Activated B cell treated with CpG ODN at 0.5 μM for 24 hours (primary cell): ENCODE measurements at regions not wholly inside any gene's neighbourhood (a gene's known extent, or its start where the extent isn't known, plus 50 kb on each side); places are given as distances from the start of the nearest gene placed in this dataset.
"Not testable (repeated sequence)": the region's sequence is repeated elsewhere in the genome, so short reads cannot be mapped to it uniquely, and the experiment has no call there.

Source experiments
- ATAC-seq: fragments of 200-7000 bp; cut with Tn5 transposase; one replicate; pipeline ENCODE4 v1.10.0; 2021; ENCODE audit warnings: low read depth, mild to moderate bottlenecking, moderate library complexity
- CTCF ChIA-PET: fragments of 350-600 bp; sonication (Branson Sonifier 250); formaldehyde crosslinking; loops from one replicate; lab custom pipeline; 2021; ENCODE audit warnings: antibody characterized with exemption; lab: Charles Lee
- POLR2A ChIA-PET: fragments of 350-600 bp; sonication (Branson Sonifier 250); formaldehyde crosslinking; loops from one replicate; lab custom pipeline; 2021; ENCODE audit warnings: antibody characterized with exemption; lab: Charles Lee
- DNase-seq: peaks from one replicate; pipeline ENCODE4 v3.0.0; 2022
- H3K27ac Mint-ChIP-seq: one replicate; pipeline ENCODE4 v1.8.0; 2020; ENCODE audit warnings: mixed read lengths
- H3K27me3 Mint-ChIP-seq: one replicate; pipeline ENCODE4 v1.8.0; 2021; ENCODE audit warnings: mixed read lengths
- H3K36me3 Mint-ChIP-seq: one replicate; pipeline ENCODE4 v1.8.0; 2021; ENCODE audit warnings: low read depth, mixed read lengths
- H3K4me1 Mint-ChIP-seq: one replicate; pipeline ENCODE4 v1.8.0; 2021; ENCODE audit warnings: mixed read lengths
- H3K4me3 Mint-ChIP-seq: one replicate; pipeline ENCODE4 v1.8.0; 2020; ENCODE audit warnings: mild to moderate bottlenecking, mixed read lengths
- H3K9me3 Mint-ChIP-seq: one replicate; pipeline ENCODE4 v1.8.0; 2020; ENCODE audit warnings: mixed read lengths
- intact Hi-C: fragments of 100-400 bp; cut with micrococcal nuclease; formaldehyde crosslinking; loops from one replicate; pipeline ENCODE4 v1.15.1; 2024
- TF ChIP-seq, protein P1 (sequence below): fragments of 200-600 bp; IDR thresholded peaks from one replicate; pipeline ENCODE4 v1.8.0; 2022; ENCODE audit warnings: antibody characterized with exemption, mild to moderate bottlenecking

DNA sequence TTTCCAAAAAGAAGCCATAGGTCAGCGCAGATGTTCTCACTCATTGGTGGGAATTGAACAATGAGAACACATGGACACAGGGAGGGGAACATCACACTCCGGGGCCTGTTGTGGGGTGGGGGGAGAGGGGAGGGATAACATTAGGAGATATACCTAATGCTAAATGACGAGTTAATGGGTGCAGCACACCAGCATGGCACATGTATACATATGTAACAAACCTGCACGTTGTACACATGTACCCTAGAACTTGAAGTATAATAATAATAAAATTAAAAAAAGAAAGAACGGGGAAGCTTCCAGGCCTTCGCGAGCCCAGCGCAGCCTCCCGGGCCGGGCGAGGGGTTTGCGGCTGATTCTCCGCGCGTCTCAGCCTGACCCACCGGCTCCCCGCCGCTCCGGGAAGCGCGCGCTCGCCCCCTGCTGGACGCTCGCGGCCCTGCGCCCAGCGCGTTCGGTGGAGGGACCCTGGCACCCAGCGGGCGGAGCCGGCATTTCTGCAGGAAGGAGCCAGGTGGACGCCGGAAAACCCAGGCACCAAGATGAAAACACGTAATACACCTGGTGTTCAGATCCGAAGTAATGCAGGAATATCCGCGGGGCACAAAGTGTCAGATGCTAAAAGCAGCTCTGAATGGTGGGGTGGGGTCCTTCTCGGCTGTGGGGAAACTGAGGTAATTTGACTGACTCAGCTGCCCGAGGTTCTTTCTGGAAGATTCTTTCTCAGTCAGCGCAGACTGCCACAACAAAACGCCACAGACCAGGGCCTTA lies 67.1 kb upstream of the PPP1R26 start:
- CTCF ChIA-PET, result interaction anchor here (0.7 to 1.6 kb wide), 5 partner anchors 11 to 963 kb away, joined by 3 to 6 read pairs (median 3); no protein-coding TSS in a partner anchor
- H3K27me3 Mint-ChIP-seq, H3K36me3 Mint-ChIP-seq, H3K27ac Mint-ChIP-seq, POLR2A ChIA-PET, H3K9me3 Mint-ChIP-seq, H3K4me3 Mint-ChIP-seq, H3K4me1 Mint-ChIP-seq: not testable (repeated sequence)
- DNase-seq, result peak; percentile 73
- ATAC-seq, result peak; percentile 72
- TF ChIP-seq, protein P1, sequence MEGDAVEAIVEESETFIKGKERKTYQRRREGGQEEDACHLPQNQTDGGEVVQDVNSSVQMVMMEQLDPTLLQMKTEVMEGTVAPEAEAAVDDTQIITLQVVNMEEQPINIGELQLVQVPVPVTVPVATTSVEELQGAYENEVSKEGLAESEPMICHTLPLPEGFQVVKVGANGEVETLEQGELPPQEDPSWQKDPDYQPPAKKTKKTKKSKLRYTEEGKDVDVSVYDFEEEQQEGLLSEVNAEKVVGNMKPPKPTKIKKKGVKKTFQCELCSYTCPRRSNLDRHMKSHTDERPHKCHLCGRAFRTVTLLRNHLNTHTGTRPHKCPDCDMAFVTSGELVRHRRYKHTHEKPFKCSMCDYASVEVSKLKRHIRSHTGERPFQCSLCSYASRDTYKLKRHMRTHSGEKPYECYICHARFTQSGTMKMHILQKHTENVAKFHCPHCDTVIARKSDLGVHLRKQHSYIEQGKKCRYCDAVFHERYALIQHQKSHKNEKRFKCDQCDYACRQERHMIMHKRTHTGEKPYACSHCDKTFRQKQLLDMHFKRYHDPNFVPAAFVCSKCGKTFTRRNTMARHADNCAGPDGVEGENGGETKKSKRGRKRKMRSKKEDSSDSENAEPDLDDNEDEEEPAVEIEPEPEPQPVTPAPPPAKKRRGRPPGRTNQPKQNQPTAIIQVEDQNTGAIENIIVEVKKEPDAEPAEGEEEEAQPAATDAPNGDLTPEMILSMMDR, result peak; percentile 88
- intact Hi-C loops, result loop anchor here (1.0 kb wide), 1 partner anchor 714 kb away; no protein-coding TSS in a partner anchor

DNA sequence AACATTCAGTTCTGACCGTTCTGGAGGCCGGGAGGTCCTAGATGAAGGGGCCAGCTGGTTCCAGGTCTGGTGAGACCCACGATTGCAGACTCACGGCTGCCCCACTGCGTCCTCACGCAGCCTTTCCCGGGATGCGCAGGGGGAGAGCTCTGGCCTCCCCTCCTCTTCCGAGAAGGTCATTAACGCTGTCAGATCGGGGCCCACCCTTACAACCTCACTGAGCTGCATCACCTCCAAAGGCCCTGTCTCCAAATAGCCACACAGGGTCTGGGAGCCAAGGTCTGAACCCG lies 66.6 kb upstream of the PPP1R26 start:
- H3K27ac Mint-ChIP-seq, result no peak overlapping the region
- H3K4me1 Mint-ChIP-seq, result peaks cover 2% of the 10 kb centered on the region
- H3K36me3 Mint-ChIP-seq, result no peaks in the 10 kb centered on the region
- POLR2A ChIA-PET, result no interaction called here
- TF ChIP-seq, protein P1, result no peak
- ATAC-seq (no peak), DNase-seq (no peak)
- CTCF ChIA-PET, result interaction anchor here (0.9 to 1.2 kb wide), 3 partner anchors 10 to 67 kb away, joined by 3 read pairs; no protein-coding TSS in a partner anchor
- no peaks in the 10 kb centered on the region for H3K9me3 Mint-ChIP-seq
- H3K4me3 Mint-ChIP-seq, result no peak overlapping the region
- intact Hi-C loops, result no loop called here
- H3K27me3 Mint-ChIP-seq, result peaks cover 3% of the 10 kb centered on the region

DNA sequence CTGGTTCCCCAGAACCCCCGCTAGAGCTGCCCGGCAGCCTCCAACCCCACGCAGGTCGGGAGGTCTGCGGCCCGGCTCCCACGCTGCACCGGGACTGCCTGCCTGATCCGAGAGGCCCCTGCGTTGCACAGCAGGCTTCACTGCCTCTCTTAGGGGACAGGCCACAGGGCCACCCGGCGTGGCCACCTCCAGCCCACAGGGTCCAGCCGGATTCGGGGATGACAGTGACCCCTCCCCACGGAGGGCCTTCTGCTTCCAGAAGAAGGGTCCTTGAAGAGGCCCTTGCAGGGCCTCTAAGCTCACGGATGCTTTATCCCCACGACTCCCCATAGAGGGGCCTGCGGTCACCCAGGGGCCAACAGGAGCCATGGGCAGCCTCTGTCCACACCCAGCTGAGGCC lies 66.1 kb upstream of the PPP1R26 start:
- ATAC-seq (no peak), DNase-seq (no peak)
- H3K27me3 Mint-ChIP-seq, result no peaks in the 10 kb centered on the region
- H3K4me1 Mint-ChIP-seq, result peaks cover 2% of the 10 kb centered on the region
- TF ChIP-seq, protein P1, result no peak
- H3K27ac Mint-ChIP-seq, result no peak overlapping the region
- ChIA-PET POLR2A (no interaction called here), CTCF (interaction anchor here (0.9 to 1.2 kb wide), 3 partner anchors 10 to 67 kb away, joined by 3 read pairs; no protein-coding TSS in a partner anchor)
- H3K9me3 Mint-ChIP-seq, result no peaks in the 10 kb centered on the region
- intact Hi-C loops, result no loop called here
- no peak overlapping the region for H3K4me3 Mint-ChIP-seq
- H3K36me3 Mint-ChIP-seq, result no peaks in the 10 kb centered on the region

DNA sequence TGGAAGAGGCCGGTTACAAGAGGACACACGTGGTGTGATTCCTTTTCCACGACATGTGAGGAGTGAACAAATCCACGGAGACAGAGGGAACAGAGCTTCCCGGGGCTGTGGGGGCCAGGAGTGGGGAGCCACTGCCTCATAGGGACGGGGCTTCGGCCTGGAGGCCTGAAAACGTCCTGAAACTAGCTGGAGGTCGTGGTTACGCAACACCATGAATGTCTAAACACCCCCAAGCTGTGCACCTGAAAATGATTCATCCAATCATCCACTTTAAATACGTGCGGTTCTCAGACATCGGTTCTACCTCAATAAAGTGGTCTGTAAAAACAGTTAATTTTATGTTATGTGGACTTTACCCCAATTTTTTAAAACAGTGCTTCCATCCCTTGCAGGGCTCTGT lies 65.3 kb upstream of the PPP1R26 start:
- H3K4me3 Mint-ChIP-seq, result no peak overlapping the region
- POLR2A ChIA-PET, result no interaction called here
- ATAC-seq (no peak), DNase-seq (no peak)
- intact Hi-C loops, result no loop called here
- H3K36me3 Mint-ChIP-seq, result no peaks in the 10 kb centered on the region
- H3K9me3 Mint-ChIP-seq, result no peaks in the 10 kb centered on the region
- CTCF ChIA-PET, result interaction anchor here (1.3 kb wide), 1 partner anchor 10 kb away, joined by 3 read pairs; no protein-coding TSS in a partner anchor
- H3K27ac Mint-ChIP-seq, result no peak overlapping the region
- TF ChIP-seq, protein P1, result no peak
- H3K27me3 Mint-ChIP-seq, result no peaks in the 10 kb centered on the region
- peaks cover 2% of the 10 kb centered on the region for H3K4me1 Mint-ChIP-seq

DNA sequence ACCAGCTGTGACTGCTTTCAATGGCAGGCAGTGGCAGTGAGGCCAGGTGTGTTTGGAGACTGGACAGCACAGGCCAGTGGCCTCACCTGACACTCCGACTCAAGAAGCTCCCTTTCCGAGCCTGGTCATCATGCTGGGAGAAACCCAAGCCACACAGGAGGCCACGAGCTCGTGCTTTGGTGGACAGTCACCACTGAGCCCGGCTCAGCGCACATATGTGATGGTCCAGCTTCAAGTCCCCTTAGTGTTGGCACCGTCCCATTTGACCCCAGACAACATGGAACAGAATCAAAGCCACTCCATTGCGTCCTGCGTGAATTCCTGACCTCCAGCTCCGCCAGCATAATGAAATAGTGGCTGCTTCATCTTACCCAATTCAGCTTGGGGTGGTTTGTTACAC lies 64.0 kb upstream of the PPP1R26 start:
- Mint-ChIP-seq H3K36me3 (no peaks in the 10 kb centered on the region), H3K9me3 (no peaks in the 10 kb centered on the region), H3K4me3 (no peak overlapping the region), H3K4me1 (peaks cover 2% of the 10 kb centered on the region), H3K27ac (no peak overlapping the region), H3K27me3 (no peaks in the 10 kb centered on the region)
- ChIA-PET CTCF (no interaction called here), POLR2A (no interaction called here)
- ATAC-seq (no peak), DNase-seq (no peak)
- TF ChIP-seq, protein P1, result no peak
- intact Hi-C loops, result no loop called here
